Small intestine (tissue), 7 donors: ENCODE measurements at regions not wholly inside any gene's neighbourhood (a gene's known extent, or its start where the extent isn't known, plus 50 kb on each side); places are given as distances from the start of the nearest gene placed in this dataset.

Experiments
- DNase-seq, 2 donors: peaks; one replicate each; pipeline versions ENCODE4 v3.0.0 to v3.0.0-alpha.2; 2013
- FAIRE-seq: peaks from 2 replicates; lab custom pipeline; 2012; peaks lifted over from hg19 to GRCh38; lab: Jason Lieb, UNC
- H3K27ac ChIP-seq, 3 donors: one replicate each; pipeline ENCODE4 v1.5.1; 2013; ENCODE audit warnings: low read length in 2 of 3, mild to moderate bottlenecking in 2 of 3, control low read depth in 1 of 3, inconsistent platforms in 1 of 3, low read depth in 1 of 3, moderate library complexity in 1 of 3
- H3K27me3 ChIP-seq, 3 donors: one replicate each; pipeline ENCODE4 v1.6.1; 2013; ENCODE audit warnings: low read length in 3 of 3, inconsistent platforms in 1 of 3; ENCODE audit not compliant: control insufficient read depth in 3 of 3, insufficient read depth in 3 of 3
- H3K36me3 ChIP-seq, 3 donors: one replicate each; pipeline ENCODE4 v1.6.1; 2013; ENCODE audit warnings: low read length in 3 of 3, inconsistent platforms in 1 of 3, low read depth in 1 of 3, mild to moderate bottlenecking in 1 of 3, moderate library complexity in 1 of 3; ENCODE audit not compliant: control insufficient read depth in 3 of 3, insufficient read depth in 2 of 3
- H3K4me1 ChIP-seq, 3 donors: one replicate each; pipeline ENCODE4 v1.6.1; 2013; ENCODE audit warnings: low read length in 2 of 3, inconsistent platforms in 1 of 3, low read depth in 1 of 3, mild to moderate bottlenecking in 1 of 3, moderate library complexity in 1 of 3; ENCODE audit not compliant: control insufficient read depth in 3 of 3, insufficient read depth in 2 of 3
- H3K4me3 ChIP-seq, 3 donors: one replicate each; pipeline ENCODE4 v1.5.1; 2013; ENCODE audit warnings: low read length in 3 of 3, control low read depth in 1 of 3, inconsistent platforms in 1 of 3, low read depth in 1 of 3, mild to moderate bottlenecking in 1 of 3, moderate library complexity in 1 of 3
- H3K9me3 ChIP-seq, 2 donors: one replicate each; pipeline ENCODE4 v1.6.1; 2013; ENCODE audit warnings: low read depth in 1 of 2, low read length in 1 of 2; ENCODE audit not compliant: control insufficient read depth in 2 of 2, insufficient read depth in 1 of 2
- WGBS, 3 donors: extraction: QIAGEN DNeasy Blood & Tissue Kit; methylation state at CpG; one replicate each; pipeline ENCODE4 v1.1.7; 2013; 5-methylcytosine and 5-hydroxymethylcytosine counted together
- donor health status: healthy with polysubstance abuse.
- donor health status: control.
- donor health status: control.
- donor health status: Bipolar disorder and iron deficiency.
- donor health status: healthy.

DNA sequence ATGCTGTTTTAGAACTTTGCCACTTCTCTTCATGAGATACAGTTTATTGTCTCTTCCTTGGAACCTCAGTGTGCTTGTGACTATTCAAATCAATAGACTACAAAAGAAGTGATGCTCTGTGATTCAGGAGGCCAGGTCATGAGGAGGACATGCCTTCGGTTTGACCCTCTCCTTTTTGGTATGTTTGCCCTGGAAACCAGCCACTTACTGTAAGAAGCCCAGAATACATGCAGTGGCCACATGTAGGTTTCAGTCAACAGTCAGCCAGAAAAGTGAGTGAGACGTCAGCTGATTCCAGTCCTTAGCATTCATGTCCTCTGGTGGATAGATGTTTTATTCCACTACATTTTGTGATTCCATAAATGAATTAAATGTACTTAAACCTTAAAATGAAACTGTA, 328.7 kb downstream of the PCDH18 start:
- FAIRE-seq (no peak), DNase-seq (no peak)
- Histone ChIP-seq H3K4me1 (no peaks in the 10 kb centered on the region), H3K27ac (no peak overlapping the region), H3K36me3 (no peaks in the 10 kb centered on the region), H3K9me3 (peaks cover 0 to 3% of the 10 kb centered on the region in 2 donors), H3K4me3 (no peak overlapping the region), H3K27me3 (no peaks in the 10 kb centered on the region)
- WGBS, 3 donors, result 63 to 70% (median 64%) methylated on average over 2 of the region's 2 CpGs

DNA sequence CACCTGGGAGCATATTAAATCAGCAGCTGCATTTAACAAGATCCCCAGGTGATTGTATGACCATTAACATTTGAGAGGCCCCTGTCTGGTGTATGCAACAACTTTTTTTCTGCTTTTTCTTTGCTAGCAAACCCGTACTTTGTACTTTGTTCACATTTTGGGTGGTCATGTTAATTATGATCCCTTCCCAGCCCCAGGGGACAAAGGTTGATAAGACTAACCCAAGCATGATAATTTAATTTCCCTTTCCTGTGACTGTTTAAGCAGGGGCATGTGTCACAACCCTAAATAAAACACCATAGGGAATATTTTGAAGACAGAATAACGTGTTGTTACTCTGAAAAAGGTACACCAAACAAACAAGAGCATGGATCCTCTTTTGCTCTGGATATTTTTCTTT, 332.0 kb downstream of the PCDH18 start:
- H3K36me3 ChIP-seq, result no peaks in the 10 kb centered on the region
- no peaks in the 10 kb centered on the region for H3K4me1 ChIP-seq
- FAIRE-seq (no peak), DNase-seq (no peak)
- H3K27me3 ChIP-seq, result no peaks in the 10 kb centered on the region
- WGBS, 3 donors, result 13 to 48% (median 19%) methylated on average over 2 of the region's 2 CpGs
- no peak overlapping the region for H3K4me3 ChIP-seq
- H3K27ac ChIP-seq, result no peak overlapping the region
- peaks cover 0 to 3% of the 10 kb centered on the region in 2 donors for H3K9me3 ChIP-seq

DNA sequence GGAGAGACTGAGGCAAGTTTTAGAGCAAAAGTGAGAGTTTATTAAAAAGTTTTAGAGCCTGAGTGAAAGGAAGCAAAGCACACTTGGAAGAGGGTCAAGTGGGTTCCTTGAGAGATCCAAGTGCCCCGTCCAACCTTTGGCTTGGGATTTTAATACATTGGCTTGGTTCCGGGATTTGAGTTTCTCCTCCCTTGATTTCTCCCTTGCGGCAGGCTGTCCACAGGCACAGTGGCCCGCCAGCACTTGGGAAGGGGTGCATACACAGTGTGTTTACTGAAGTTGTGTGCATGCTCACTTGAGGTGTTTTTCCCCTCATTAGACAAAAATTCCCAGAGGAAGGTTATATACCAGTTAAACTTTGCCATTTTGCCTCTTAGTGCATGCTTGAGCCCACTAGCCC, 333.5 kb downstream of the PCDH18 start:
- DNase-seq, result no peak
- H3K36me3 ChIP-seq, result no peaks in the 10 kb centered on the region
- H3K4me1 ChIP-seq, result no peaks in the 10 kb centered on the region
- H3K27me3 ChIP-seq, result no peaks in the 10 kb centered on the region
- H3K27ac ChIP-seq, result no peak overlapping the region
- 82 to 96% (median 85%) methylated on average over 4 of the region's 4 CpGs for WGBS, 3 donors
- H3K4me3 ChIP-seq, result no peak overlapping the region
- H3K9me3 ChIP-seq, result peaks cover 0 to 3% of the 10 kb centered on the region in 2 donors
- no peak for FAIRE-seq

DNA sequence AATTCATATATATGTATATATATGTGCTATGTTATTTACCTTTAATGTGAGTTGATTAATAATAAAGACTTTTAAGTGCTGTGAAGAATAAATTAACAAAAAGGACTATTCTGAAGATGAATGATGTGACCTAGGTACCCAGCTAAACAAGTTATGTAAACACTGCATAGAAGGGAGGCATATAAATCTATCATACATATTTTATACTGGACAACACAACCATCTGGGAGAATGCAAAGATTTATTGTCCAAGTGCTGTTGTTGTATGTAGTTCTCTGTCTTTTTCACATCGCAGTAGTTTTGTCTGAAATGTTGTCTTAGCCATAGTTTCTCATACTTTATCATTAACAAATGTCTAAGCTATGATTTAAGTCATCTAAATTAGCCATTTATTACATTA, 337.6 kb downstream of the PCDH18 start:
- Histone ChIP-seq H3K27me3 (no peaks in the 10 kb centered on the region), H3K36me3 (no peaks in the 10 kb centered on the region), H3K27ac (no peak overlapping the region), H3K4me1 (no peaks in the 10 kb centered on the region), H3K9me3 (peaks cover 0 to 3% of the 10 kb centered on the region in 2 donors), H3K4me3 (no peak overlapping the region)
- WGBS, 3 donors, result 48 to 59% (median 59%) methylated on average over 1 of the region's 1 CpG
- FAIRE-seq, result no peak
- no peak for DNase-seq

DNA sequence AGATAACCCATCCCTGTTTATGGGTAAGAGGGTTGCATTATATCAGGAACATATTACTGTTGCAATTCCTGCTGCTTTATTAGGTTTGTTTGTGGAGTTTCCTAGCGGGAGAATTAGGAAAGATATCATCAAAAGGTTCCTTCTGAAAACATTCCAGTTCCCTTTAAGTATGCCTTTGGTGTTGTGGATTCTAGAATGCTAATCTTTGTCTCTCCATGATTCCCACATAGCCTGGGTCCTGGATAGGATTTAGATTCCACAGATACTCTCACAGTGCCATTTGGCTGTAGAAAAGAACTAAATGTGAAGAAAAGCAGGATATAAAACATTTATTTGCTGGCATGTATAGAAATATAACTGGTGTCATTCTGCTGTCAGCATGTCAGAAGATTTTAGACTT, 338.7 kb downstream of the PCDH18 start:
- H3K9me3 ChIP-seq, result no peaks in the 10 kb centered on the region
- H3K4me3 ChIP-seq, result no peak overlapping the region
- H3K36me3 ChIP-seq, result no peaks in the 10 kb centered on the region
- no peaks in the 10 kb centered on the region for H3K27me3 ChIP-seq
- DNase-seq (no peak), FAIRE-seq (no peak)
- WGBS, 3 donors, result 28 to 65% (median 52%) methylated on average over 1 of the region's 1 CpG
- no peak overlapping the region for H3K27ac ChIP-seq
- no peaks in the 10 kb centered on the region for H3K4me1 ChIP-seq

DNA sequence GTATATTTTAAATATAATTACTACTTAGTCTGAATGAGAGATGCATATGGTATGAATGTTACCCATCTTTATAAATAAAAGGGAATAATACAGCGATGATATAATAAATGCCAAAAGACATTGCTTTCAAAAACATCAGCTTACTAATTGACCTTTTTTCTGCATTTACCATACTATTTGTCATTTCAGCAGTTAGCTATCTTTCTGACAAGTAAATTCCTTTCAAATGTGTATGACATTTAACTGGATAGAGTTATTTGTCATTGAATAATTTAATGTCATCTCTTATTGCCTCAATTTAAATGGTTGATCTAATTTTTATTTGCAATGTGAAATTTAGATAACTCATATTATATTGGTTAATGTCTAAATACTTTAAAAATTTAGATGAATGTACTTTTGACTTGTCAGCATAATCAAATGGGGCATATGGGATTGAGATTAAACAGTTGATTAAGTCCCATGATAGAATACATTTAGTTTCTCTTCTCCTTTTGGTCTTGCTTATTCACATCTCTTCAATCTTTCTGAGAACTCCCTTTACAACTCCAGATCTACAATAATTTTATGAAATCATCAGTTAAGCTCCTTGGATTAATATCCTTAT, 350.9 kb downstream of the PCDH18 start:
- no peaks in the 10 kb centered on the region for H3K36me3 ChIP-seq
- no peak overlapping the region for H3K4me3 ChIP-seq
- H3K27ac ChIP-seq, result no peak overlapping the region
- 90 to 100% (median 96%) methylated on average over 1 of the region's 1 CpG for WGBS, 3 donors
- FAIRE-seq (no peak), DNase-seq (no peak)
- H3K27me3 ChIP-seq, result no peaks in the 10 kb centered on the region
- H3K9me3 ChIP-seq, result no peaks in the 10 kb centered on the region
- no peaks in the 10 kb centered on the region for H3K4me1 ChIP-seq

DNA sequence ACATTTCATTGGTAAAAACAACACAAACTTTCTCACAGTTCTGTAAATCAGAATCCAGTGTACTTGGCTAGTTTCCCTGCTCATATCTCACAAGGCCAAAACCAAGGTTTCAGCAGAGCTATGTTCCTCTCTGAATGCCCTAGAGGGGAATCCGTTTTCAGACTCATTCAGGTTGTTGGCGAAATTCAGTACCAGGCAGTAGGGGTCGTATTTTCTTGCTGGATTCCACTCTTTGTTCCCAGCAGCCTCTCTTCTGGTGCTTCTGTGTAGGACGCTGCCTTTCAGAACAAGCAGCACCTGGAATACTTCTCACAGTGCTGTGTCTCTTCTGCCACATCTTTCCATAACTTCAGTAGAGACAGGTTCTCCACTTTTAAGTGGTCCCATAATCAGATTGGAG, 351.9 kb downstream of the PCDH18 start:
- no peak overlapping the region for H3K4me3 ChIP-seq
- no peaks in the 10 kb centered on the region for H3K9me3 ChIP-seq
- no peaks in the 10 kb centered on the region for H3K4me1 ChIP-seq
- H3K27ac ChIP-seq, result no peak overlapping the region
- no peaks in the 10 kb centered on the region for H3K27me3 ChIP-seq
- WGBS, 3 donors, result 40 to 55% (median 54%) methylated on average over 4 of the region's 4 CpGs
- DNase-seq, result no peak
- no peak for FAIRE-seq
- no peaks in the 10 kb centered on the region for H3K36me3 ChIP-seq

DNA sequence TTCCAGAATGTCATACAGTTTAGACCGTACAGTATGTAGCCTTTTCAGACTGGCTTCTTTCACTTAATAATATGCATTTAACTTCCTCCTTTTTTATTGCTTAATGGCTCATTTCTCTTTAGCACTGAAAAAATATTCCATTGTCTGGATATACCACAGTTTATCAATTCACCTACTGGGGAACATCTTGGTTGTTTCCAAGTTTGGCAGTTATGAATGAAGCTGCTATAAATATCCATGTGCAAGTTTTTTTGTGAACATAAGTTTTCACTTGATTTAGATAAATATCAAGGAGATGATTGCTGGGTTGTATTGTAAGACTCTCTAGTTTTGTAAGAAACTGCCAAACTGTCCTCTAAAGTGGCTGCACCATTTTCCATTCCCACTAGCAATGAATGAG, 375.5 kb downstream of the PCDH18 start:
- no peaks in the 10 kb centered on the region for H3K27me3 ChIP-seq
- 31 to 68% (median 38%) methylated on average over 1 of the region's 1 CpG for WGBS, 3 donors
- no peak overlapping the region for H3K27ac ChIP-seq
- H3K36me3 ChIP-seq, result no peaks in the 10 kb centered on the region
- no peaks in the 10 kb centered on the region for H3K4me1 ChIP-seq
- DNase-seq, result no peak
- H3K9me3 ChIP-seq, result no peaks in the 10 kb centered on the region
- no peak overlapping the region for H3K4me3 ChIP-seq
- no peak for FAIRE-seq

DNA sequence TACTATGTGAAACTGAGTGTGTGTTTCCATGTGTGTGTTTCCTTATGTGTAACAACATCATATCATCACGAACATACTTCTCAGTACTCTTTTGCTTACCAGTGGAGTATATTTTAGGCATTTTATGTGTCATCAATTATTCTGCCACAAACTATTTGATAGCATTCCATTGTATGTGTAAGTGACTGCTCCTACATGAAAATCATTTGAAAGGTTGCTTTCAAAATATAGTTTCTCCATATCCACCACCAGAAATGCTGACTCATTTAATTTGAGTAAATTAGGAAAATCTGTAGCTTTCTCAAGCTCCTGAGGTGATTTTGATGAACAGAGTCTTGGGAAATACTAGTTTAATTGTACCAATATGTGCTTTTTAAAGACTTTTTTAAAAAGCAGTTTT, 376.2 kb downstream of the PCDH18 start:
- Histone ChIP-seq H3K4me1 (no peaks in the 10 kb centered on the region), H3K9me3 (no peaks in the 10 kb centered on the region), H3K4me3 (no peak overlapping the region), H3K27ac (no peak overlapping the region), H3K36me3 (no peaks in the 10 kb centered on the region), H3K27me3 (no peaks in the 10 kb centered on the region)
- no peak for FAIRE-seq
- 76 to 80% (median 77%) methylated on average over 1 of the region's 1 CpG for WGBS, 3 donors
- DNase-seq, result no peak
